ENCODE measurements at regions not wholly inside any gene's neighbourhood (a gene's known extent, or its start where the extent isn't known, plus 50 kb on each side); places are given as distances from the start of the nearest gene placed in this dataset.

GRCh38 chr2:56571074-56571473 lies 387.3 kb downstream of the CCDC85A start:
- TF ChIP-seq CTCF (IDR thresholded peaks at IDR 0.05): no peak
- no peak for TF ChIP-seq POLR2A (IDR thresholded peaks at IDR 0.05)
